Activated gamma-delta T cell (primary cell): ENCODE measurements at regions not wholly inside any gene's neighbourhood (a gene's known extent, or its start where the extent isn't known, plus 50 kb on each side); places are given as distances from the start of the nearest gene placed in this dataset.
"Not testable (repeated sequence)": the region's sequence is repeated elsewhere in the genome, so short reads cannot be mapped to it uniquely, and the experiment has no call there.

Experiments used
- DNase-seq: peaks from one replicate; lab custom pipeline; 2025; lab: John Stamatoyannopoulos, UW

GRCh38 chr6:20341096-20341495 lies 60.6 kb upstream of the E2F3 start:
- DNase-seq, result no peak

- DNase-seq, result no peak
Measured at GRCh38 chr6:20341564-20341963, 60.1 kb upstream of the E2F3 start.

GRCh38 chr6:20346948-20347347 lies 54.7 kb upstream of the E2F3 start:
- DNase-seq, result not testable (repeated sequence)

- DNase-seq, result no peak
Measured at GRCh38 chr6:20348041-20348440, 53.6 kb upstream of the E2F3 start.

- no peak for DNase-seq
Measured at GRCh38 chr6:20349225-20349624, 52.5 kb upstream of the E2F3 start.

GRCh38 chr6:20350215-20350614 lies 51.5 kb upstream of the E2F3 start:
- no peak for DNase-seq

- no peak for DNase-seq
Measured at GRCh38 chr6:20351534-20351933, 50.1 kb upstream of the E2F3 start.
